Left lung (tissue), 4 donors: ENCODE measurements at regions not wholly inside any gene's neighbourhood (a gene's known extent, or its start where the extent isn't known, plus 50 kb on each side); places are given as distances from the start of the nearest gene placed in this dataset.

Experiments used
- ATAC-seq: fragments of 200-7000 bp; cut with Tn5 transposase; one replicate; pipeline ENCODE4 v1.9.1; 2020; ENCODE audit warnings: moderate library complexity
- DNase-seq, 4 donors: peaks; one replicate each; pipeline ENCODE4 v3.0.0-alpha.2; 2013 to 2020
- H3K27ac ChIP-seq, 2 donors: fragments of 200-600 bp; sonication (generic) in 1 of 2; one replicate each; pipeline versions ENCODE4 v1.5.0 to v1.8.0; 2020 to 2021
- H3K27me3 ChIP-seq, 2 donors: fragments of 200-600 bp; sonication (generic) in 1 of 2; one replicate each; pipeline versions ENCODE4 v1.5.0 to v1.8.0; 2020 to 2021
- H3K36me3 ChIP-seq, 2 donors: fragments of 200-600 bp; sonication (generic) in 1 of 2; one replicate each; pipeline versions ENCODE4 v1.5.0 to v1.8.0; 2020 to 2021
- H3K4me1 ChIP-seq, 2 donors: fragments of 200-600 bp; one replicate each; pipeline ENCODE4 v1.8.0; 2021
- H3K4me3 ChIP-seq, 2 donors: fragments of 200-600 bp; sonication (generic) in 1 of 2; one replicate each; pipeline versions ENCODE4 v1.5.0 to v1.8.0; 2020 to 2021; ENCODE audit warnings: mild to moderate bottlenecking in 1 of 2
- H3K9me3 ChIP-seq, 2 donors: fragments of 200-600 bp; sonication (generic) in 1 of 2; one replicate each; pipeline versions ENCODE4 v1.5.0 to v1.8.0; 2020 to 2021
- intact Hi-C, 2 donors: fragments of 100-400 bp; cut with DNase I; formaldehyde crosslinking; loops; one replicate each; pipeline versions ENCODE4 v1.11.2 to v1.14.2; 2022
- TF ChIP-seq, protein P1 (sequence below), 2 donors: fragments of 200-600 bp; sonication (generic) in 1 of 2; IDR thresholded peaks; one replicate each; pipeline versions ENCODE4 v1.5.0 to v1.8.0; 2021; ENCODE audit warnings: antibody characterized with exemption in 2 of 2
- donor health status: DM: no; HTN: yes; CAD: no.
- donor health status: DM: no; HTN: no; CAD: no.

DNA sequence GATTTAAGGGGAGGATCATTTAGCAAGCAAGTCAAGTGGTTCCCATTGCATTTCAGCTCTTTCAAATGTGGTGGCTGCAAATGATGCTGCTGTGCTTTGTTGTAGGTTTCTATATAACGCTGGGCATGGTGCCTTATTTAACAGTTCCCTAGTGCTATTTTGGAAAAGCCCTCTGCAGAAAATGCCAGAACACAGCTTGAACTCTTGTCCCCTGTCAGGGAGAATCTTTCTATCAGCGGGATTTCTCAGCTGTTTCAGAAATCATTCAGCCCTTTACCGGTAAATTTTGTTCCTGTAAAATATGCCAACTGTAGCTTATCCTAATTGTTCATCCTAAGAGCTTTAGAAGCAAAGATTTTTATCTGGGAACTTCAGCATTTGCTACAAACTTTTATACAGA lies 77.8 kb upstream of the DTNA start:
- intact Hi-C loops: no loop called here
- no peaks in the 10 kb centered on the region for H3K9me3 ChIP-seq
- H3K27ac ChIP-seq: no peak overlapping the region
- TF ChIP-seq, protein P1, sequence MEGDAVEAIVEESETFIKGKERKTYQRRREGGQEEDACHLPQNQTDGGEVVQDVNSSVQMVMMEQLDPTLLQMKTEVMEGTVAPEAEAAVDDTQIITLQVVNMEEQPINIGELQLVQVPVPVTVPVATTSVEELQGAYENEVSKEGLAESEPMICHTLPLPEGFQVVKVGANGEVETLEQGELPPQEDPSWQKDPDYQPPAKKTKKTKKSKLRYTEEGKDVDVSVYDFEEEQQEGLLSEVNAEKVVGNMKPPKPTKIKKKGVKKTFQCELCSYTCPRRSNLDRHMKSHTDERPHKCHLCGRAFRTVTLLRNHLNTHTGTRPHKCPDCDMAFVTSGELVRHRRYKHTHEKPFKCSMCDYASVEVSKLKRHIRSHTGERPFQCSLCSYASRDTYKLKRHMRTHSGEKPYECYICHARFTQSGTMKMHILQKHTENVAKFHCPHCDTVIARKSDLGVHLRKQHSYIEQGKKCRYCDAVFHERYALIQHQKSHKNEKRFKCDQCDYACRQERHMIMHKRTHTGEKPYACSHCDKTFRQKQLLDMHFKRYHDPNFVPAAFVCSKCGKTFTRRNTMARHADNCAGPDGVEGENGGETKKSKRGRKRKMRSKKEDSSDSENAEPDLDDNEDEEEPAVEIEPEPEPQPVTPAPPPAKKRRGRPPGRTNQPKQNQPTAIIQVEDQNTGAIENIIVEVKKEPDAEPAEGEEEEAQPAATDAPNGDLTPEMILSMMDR (IDR thresholded peaks at IDR 0.05): no peak
- no peaks in the 10 kb centered on the region for H3K36me3 ChIP-seq
- no peaks in the 10 kb centered on the region for H3K4me1 ChIP-seq
- H3K4me3 ChIP-seq: no peak overlapping the region
- H3K27me3 ChIP-seq: no peaks in the 10 kb centered on the region
- DNase-seq: no peak
- no peak for ATAC-seq

DNA sequence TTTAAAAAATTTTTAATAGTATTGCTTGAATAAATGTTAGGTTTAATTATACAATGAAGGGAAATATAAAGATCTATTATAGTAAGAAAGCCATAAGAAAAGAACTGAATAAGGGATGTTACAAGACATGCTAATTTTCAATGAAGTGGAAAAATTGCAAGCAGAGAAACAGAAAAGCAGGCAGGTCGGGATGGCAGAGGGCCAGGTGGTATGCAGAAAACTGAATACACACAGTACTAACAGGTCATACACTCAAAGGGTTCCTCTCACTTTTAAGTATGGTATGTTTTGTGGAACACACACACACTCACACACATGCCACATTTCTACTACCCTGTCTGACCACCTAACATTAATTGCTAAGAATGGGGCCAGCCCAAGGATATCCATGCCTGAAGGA lies 76.7 kb upstream of the DTNA start:
- TF ChIP-seq, protein P1 (IDR thresholded peaks at IDR 0.05): no peak
- DNase-seq: no peak
- Histone ChIP-seq H3K36me3 (no peaks in the 10 kb centered on the region), H3K4me3 (no peak overlapping the region), H3K27ac (no peak overlapping the region), H3K4me1 (no peaks in the 10 kb centered on the region), H3K9me3 (no peaks in the 10 kb centered on the region), H3K27me3 (no peaks in the 10 kb centered on the region)
- ATAC-seq: no peak
- intact Hi-C loops: no loop called here

DNA sequence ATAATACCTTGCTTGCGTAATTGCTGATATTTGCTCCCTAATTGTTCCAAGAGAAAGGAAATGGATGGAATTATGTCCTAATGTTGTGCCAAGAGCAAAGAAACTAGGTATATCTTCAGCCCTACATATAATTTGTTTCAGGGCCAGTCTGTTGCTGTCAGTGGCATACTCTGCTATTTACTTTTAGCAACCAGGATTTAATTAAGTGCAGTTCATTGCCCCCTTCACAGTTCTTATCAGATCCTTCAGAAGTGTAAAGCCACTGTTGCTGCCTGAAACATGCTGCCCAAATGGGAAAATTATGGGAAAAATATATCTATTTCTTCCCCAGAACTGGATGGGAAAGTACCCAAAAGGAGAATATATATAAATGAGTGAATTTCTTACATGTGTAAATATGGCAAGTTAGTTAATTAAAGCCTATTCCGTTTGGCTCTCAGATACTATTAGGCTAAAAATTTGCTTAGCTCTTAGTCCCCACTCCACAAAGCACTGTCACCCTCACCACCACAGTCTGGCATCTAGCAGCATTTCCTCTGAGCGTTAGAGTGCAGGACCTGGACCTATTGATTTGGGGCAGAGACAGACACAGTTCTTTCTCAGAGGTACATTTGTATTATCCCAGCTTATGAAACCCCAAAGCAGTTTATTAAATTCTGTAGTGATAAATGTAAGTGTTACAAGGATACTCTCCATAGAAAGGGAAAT lies 72.8 kb upstream of the DTNA start:
- Histone ChIP-seq H3K36me3 (no peaks in the 10 kb centered on the region), H3K9me3 (no peaks in the 10 kb centered on the region), H3K27ac (no peak overlapping the region), H3K27me3 (no peaks in the 10 kb centered on the region), H3K4me1 (no peaks in the 10 kb centered on the region), H3K4me3 (no peak overlapping the region)
- ATAC-seq (no peak), DNase-seq (no peak)
- TF ChIP-seq, protein P1 (IDR thresholded peaks at IDR 0.05): no peak
- intact Hi-C loops: no loop called here

DNA sequence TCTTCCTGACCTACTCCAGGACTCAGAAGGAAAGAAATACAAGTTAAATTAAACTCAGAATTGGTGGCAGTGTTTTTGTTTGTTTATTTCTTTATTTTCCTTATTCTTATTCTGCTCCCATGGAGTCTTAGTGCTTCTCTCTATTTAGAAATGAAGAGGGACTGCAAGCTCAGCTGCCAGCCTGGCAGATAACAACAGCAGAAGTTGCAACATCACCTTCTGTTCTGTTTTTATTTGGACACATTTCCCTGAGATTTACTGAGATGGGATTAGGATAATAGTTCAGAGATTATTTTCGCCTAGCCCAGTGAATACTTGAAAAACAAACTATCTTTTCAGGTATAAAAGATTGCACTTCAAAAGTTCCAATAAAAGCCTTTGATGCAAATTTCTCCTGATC lies 70.4 kb upstream of the DTNA start:
- Histone ChIP-seq H3K4me3 (no peak overlapping the region), H3K4me1 (no peaks in the 10 kb centered on the region), H3K9me3 (no peaks in the 10 kb centered on the region), H3K36me3 (no peaks in the 10 kb centered on the region), H3K27ac (no peak overlapping the region), H3K27me3 (no peaks in the 10 kb centered on the region)
- peak in 1 of 4 donors; percentile 24 for DNase-seq
- ATAC-seq: no peak
- intact Hi-C loops: no loop called here
- TF ChIP-seq, protein P1 (IDR thresholded peaks at IDR 0.05): no peak

DNA sequence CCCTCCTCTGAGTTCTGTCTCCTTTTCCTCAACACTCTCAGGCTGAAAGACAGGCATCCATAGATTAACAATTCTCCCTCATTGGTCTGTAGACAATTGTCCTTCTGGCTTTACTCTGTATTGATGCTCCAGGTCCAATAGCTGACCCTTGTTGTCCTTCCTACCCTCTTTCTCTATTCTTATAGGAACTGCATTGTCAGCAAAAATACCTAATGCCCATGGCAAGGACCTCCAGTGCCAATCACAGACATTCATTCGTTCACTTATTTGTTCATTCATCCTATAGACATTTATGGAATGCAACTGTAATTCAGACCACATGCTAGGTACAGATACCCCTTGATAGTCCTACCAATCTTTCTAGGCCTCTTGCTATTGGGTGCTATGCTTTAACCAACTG lies 69.8 kb upstream of the DTNA start:
- ATAC-seq: no peak
- H3K36me3 ChIP-seq: no peaks in the 10 kb centered on the region
- H3K4me3 ChIP-seq: no peak overlapping the region
- no peaks in the 10 kb centered on the region for H3K9me3 ChIP-seq
- no peak for DNase-seq
- no peak overlapping the region for H3K27ac ChIP-seq
- TF ChIP-seq, protein P1 (IDR thresholded peaks at IDR 0.05): no peak
- intact Hi-C loops: no loop called here
- H3K4me1 ChIP-seq: no peaks in the 10 kb centered on the region
- no peaks in the 10 kb centered on the region for H3K27me3 ChIP-seq
